ENCODE measurements at regions not wholly inside any gene's neighbourhood (a gene's known extent, or its start where the extent isn't known, plus 50 kb on each side); places are given as distances from the start of the nearest gene placed in this dataset.

DNA sequence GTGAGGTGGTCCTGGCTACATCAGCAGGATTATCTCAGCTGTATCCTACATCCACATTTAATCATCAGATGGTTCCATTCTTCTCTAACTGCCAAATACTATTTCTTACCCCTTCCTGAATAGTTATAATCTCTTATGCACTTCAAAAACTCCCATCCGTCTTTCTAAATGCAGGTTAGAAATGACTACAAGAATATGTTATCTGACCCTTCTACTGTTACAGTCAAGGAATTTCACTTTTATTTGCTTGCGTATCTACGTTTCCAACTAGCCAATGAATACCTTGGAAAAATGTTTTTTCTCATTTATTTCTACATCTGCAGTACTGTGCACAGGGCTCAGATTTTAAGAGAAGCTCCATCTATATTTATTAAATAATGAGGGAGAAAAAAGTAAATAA lies 709.9 kb downstream of the KCNT2 start (continued):
- no peak for TF ChIP-seq ZMIZ1 (IDR thresholded peaks at IDR 0.05; ENCODE audit: low read depth in 2 of 2, low read length in 2 of 2)
- no peak for TF ChIP-seq ATF4 (CRISPR knock-in tag; IDR thresholded peaks at IDR 0.05)
- TF ChIP-seq PHF8 (IDR thresholded peaks at IDR 0.05; ENCODE audit: borderline replicate concordance, low read length) = no peak
- no peak for TF ChIP-seq FOXK1 (CRISPR knock-in tag; IDR thresholded peaks at IDR 0.05; ENCODE audit: borderline replicate concordance)
- TF ChIP-seq POLR2AphosphoS5 (IDR thresholded peaks at IDR 0.05; ENCODE audit: control insufficient read depth, insufficient read depth, low read depth, low read length) = no peak
- no peak for TF ChIP-seq ZNF609 (CRISPR knock-in tag; IDR thresholded peaks at IDR 0.05; ENCODE audit: borderline replicate concordance)
- TF ChIP-seq KLF1 (tag; IDR thresholded peaks at IDR 0.05) = no peak

All from K562 (cell line).